Activated naive CD4-positive, alpha-beta T cell treated with anti-CD3 and anti-CD28 coated beads, Interleukin-2, amount 10 ng/mL, durations not matched to agents 7 days and 5 days (primary cell): ENCODE measurements at regions not wholly inside any gene's neighbourhood (a gene's known extent, or its start where the extent isn't known, plus 50 kb on each side); places are given as distances from the start of the nearest gene placed in this dataset.

Experiments used
- CTCF ChIA-PET: fragments of 350-600 bp; sonication (Branson Sonifier 250); formaldehyde crosslinking; loops from one replicate; lab custom pipeline; 2021; ENCODE audit warnings: antibody characterized with exemption; lab: Charles Lee
- DNase-seq: peaks from one replicate; pipeline ENCODE4 v3.0.0-alpha.2; 2020
- H3K27ac Mint-ChIP-seq: one replicate; pipeline ENCODE4 v1.8.0; 2021; ENCODE audit warnings: mild to moderate bottlenecking, moderate library complexity, mixed read lengths
- H3K27me3 Mint-ChIP-seq: one replicate; pipeline ENCODE4 v1.8.0; 2021; ENCODE audit warnings: mild to moderate bottlenecking, mixed read lengths
- H3K36me3 Mint-ChIP-seq: one replicate; pipeline ENCODE4 v1.8.0; 2021; ENCODE audit warnings: mixed read lengths
- H3K4me1 Mint-ChIP-seq: one replicate; pipeline ENCODE4 v1.8.0; 2021; ENCODE audit warnings: mixed read lengths
- H3K4me3 Mint-ChIP-seq: one replicate; pipeline ENCODE4 v1.8.0; 2021; ENCODE audit warnings: mild to moderate bottlenecking, moderate library complexity, mixed read lengths
- H3K9me3 Mint-ChIP-seq: one replicate; pipeline ENCODE4 v1.8.0; 2021; ENCODE audit warnings: mixed read lengths

- peaks cover 3% of the 10 kb centered on the region for H3K27me3 Mint-ChIP-seq
- CTCF ChIA-PET, result no interaction called here
Observed at GRCh38 chr2:19652811-19653210, 249.0 kb downstream of the TTC32 start.

GRCh38 chr2:19651466-19651865, 250.3 kb downstream of the TTC32 start:
- no peak for DNase-seq

More at GRCh38 chr2:19652811-19653210, 249.0 kb downstream of the TTC32 start:
- Mint-ChIP-seq H3K4me1 (no peaks in the 10 kb centered on the region), H3K9me3 (no peaks in the 10 kb centered on the region), H3K4me3 (no peak overlapping the region), H3K36me3 (no peaks in the 10 kb centered on the region), H3K27ac (no peak overlapping the region)
- no peak for DNase-seq

GRCh38 chr2:19649785-19650380, 251.9 kb downstream of the TTC32 start:
- CTCF ChIA-PET, result no interaction called here
- Mint-ChIP-seq H3K9me3 (no peaks in the 10 kb centered on the region), H3K4me3 (no peak overlapping the region), H3K27ac (no peak overlapping the region), H3K4me1 (no peaks in the 10 kb centered on the region), H3K36me3 (no peaks in the 10 kb centered on the region), H3K27me3 (peaks cover 8% of the 10 kb centered on the region)
- no peak for DNase-seq

More at GRCh38 chr2:19651466-19651865, 250.3 kb downstream of the TTC32 start:
- peaks cover 3% of the 10 kb centered on the region for H3K27me3 Mint-ChIP-seq
- H3K4me3 Mint-ChIP-seq, result no peak overlapping the region
- H3K27ac Mint-ChIP-seq, result no peak overlapping the region
- H3K4me1 Mint-ChIP-seq, result no peaks in the 10 kb centered on the region
- CTCF ChIA-PET, result no interaction called here
- H3K36me3 Mint-ChIP-seq, result no peaks in the 10 kb centered on the region
- H3K9me3 Mint-ChIP-seq, result no peaks in the 10 kb centered on the region

- Mint-ChIP-seq H3K27me3 (peaks cover 8% of the 10 kb centered on the region), H3K36me3 (no peaks in the 10 kb centered on the region), H3K9me3 (no peaks in the 10 kb centered on the region), H3K4me3 (no peak overlapping the region), H3K4me1 (no peaks in the 10 kb centered on the region), H3K27ac (no peak overlapping the region)
- no peak for DNase-seq
- CTCF ChIA-PET, result no interaction called here
Observed at GRCh38 chr2:19649142-19649541, 252.6 kb downstream of the TTC32 start.

GRCh38 chr2:19648583-19648982, 253.2 kb downstream of the TTC32 start:
- no peaks in the 10 kb centered on the region for H3K4me1 Mint-ChIP-seq
- no peaks in the 10 kb centered on the region for H3K9me3 Mint-ChIP-seq
- no peak for DNase-seq
- no peaks in the 10 kb centered on the region for H3K36me3 Mint-ChIP-seq
- CTCF ChIA-PET, result no interaction called here
- H3K27me3 Mint-ChIP-seq, result peaks cover 8% of the 10 kb centered on the region
- no peak overlapping the region for H3K4me3 Mint-ChIP-seq
- H3K27ac Mint-ChIP-seq, result no peak overlapping the region

- Mint-ChIP-seq H3K4me3 (no peak overlapping the region), H3K9me3 (no peaks in the 10 kb centered on the region), H3K27me3 (peaks cover 5% of the 10 kb centered on the region), H3K36me3 (no peaks in the 10 kb centered on the region), H3K27ac (no peak overlapping the region), H3K4me1 (no peaks in the 10 kb centered on the region)
- DNase-seq, result no peak
- CTCF ChIA-PET, result no interaction called here
Observed at GRCh38 chr2:19646987-19647386, 254.8 kb downstream of the TTC32 start.

- Mint-ChIP-seq H3K4me3 (no peak overlapping the region), H3K27ac (no peak overlapping the region), H3K9me3 (no peaks in the 10 kb centered on the region), H3K27me3 (peaks cover 5% of the 10 kb centered on the region), H3K4me1 (no peaks in the 10 kb centered on the region), H3K36me3 (no peaks in the 10 kb centered on the region)
- no peak for DNase-seq
- CTCF ChIA-PET, result no interaction called here
Observed at GRCh38 chr2:19644763-19645162, 257.0 kb downstream of the TTC32 start.

- no peak overlapping the region for H3K4me3 Mint-ChIP-seq
- no peaks in the 10 kb centered on the region for H3K4me1 Mint-ChIP-seq
- H3K27me3 Mint-ChIP-seq, result peaks cover 5% of the 10 kb centered on the region
- CTCF ChIA-PET, result no interaction called here
- H3K9me3 Mint-ChIP-seq, result no peaks in the 10 kb centered on the region
- no peak for DNase-seq
- no peaks in the 10 kb centered on the region for H3K36me3 Mint-ChIP-seq
- H3K27ac Mint-ChIP-seq, result no peak overlapping the region
Observed at GRCh38 chr2:19643117-19643518, 258.7 kb downstream of the TTC32 start.

GRCh38 chr2:19642501-19642900, 259.3 kb downstream of the TTC32 start:
- no peak overlapping the region for H3K27ac Mint-ChIP-seq
- H3K9me3 Mint-ChIP-seq, result no peaks in the 10 kb centered on the region
- DNase-seq, result no peak
- peaks cover 5% of the 10 kb centered on the region for H3K27me3 Mint-ChIP-seq
- CTCF ChIA-PET, result no interaction called here
- H3K4me1 Mint-ChIP-seq, result no peaks in the 10 kb centered on the region
- no peak overlapping the region for H3K4me3 Mint-ChIP-seq
- H3K36me3 Mint-ChIP-seq, result no peaks in the 10 kb centered on the region

- no peak for DNase-seq
- Mint-ChIP-seq H3K9me3 (no peaks in the 10 kb centered on the region), H3K36me3 (no peaks in the 10 kb centered on the region), H3K4me1 (no peaks in the 10 kb centered on the region), H3K27me3 (peaks cover 3% of the 10 kb centered on the region), H3K4me3 (no peak overlapping the region), H3K27ac (no peak overlapping the region)
- CTCF ChIA-PET, result no interaction called here
Observed at GRCh38 chr2:19635951-19636510, 265.8 kb downstream of the TTC32 start.

GRCh38 chr2:19632403-19632991, 269.3 kb downstream of the TTC32 start:
- CTCF ChIA-PET, result no interaction called here
- H3K9me3 Mint-ChIP-seq, result no peaks in the 10 kb centered on the region
- DNase-seq, result no peak

GRCh38 chr2:19631871-19632270, 269.9 kb downstream of the TTC32 start:
- H3K27me3 Mint-ChIP-seq, result peaks cover 3% of the 10 kb centered on the region
- no peaks in the 10 kb centered on the region for H3K36me3 Mint-ChIP-seq
- DNase-seq, result no peak
- H3K4me3 Mint-ChIP-seq, result no peak overlapping the region
- no peak overlapping the region for H3K27ac Mint-ChIP-seq
- peaks cover 4% of the 10 kb centered on the region for H3K9me3 Mint-ChIP-seq
- CTCF ChIA-PET, result no interaction called here
- no peaks in the 10 kb centered on the region for H3K4me1 Mint-ChIP-seq

More at GRCh38 chr2:19632403-19632991, 269.3 kb downstream of the TTC32 start:
- Mint-ChIP-seq H3K4me1 (no peaks in the 10 kb centered on the region), H3K36me3 (no peaks in the 10 kb centered on the region), H3K27ac (no peak overlapping the region), H3K4me3 (no peak overlapping the region), H3K27me3 (peaks cover 3% of the 10 kb centered on the region)

GRCh38 chr2:19630921-19631320, 270.9 kb downstream of the TTC32 start:
- peaks cover 5% of the 10 kb centered on the region for H3K9me3 Mint-ChIP-seq
- CTCF ChIA-PET, result no interaction called here
- no peaks in the 10 kb centered on the region for H3K4me1 Mint-ChIP-seq
- no peak overlapping the region for H3K4me3 Mint-ChIP-seq
- no peak for DNase-seq
- no peaks in the 10 kb centered on the region for H3K36me3 Mint-ChIP-seq
- no peak overlapping the region for H3K27ac Mint-ChIP-seq
- no peaks in the 10 kb centered on the region for H3K27me3 Mint-ChIP-seq

GRCh38 chr2:19627359-19627758, 268.9 kb upstream of the OSR1 start:
- Mint-ChIP-seq H3K4me1 (no peaks in the 10 kb centered on the region), H3K27me3 (no peaks in the 10 kb centered on the region), H3K9me3 (peaks cover 5% of the 10 kb centered on the region), H3K27ac (no peak overlapping the region), H3K4me3 (no peak overlapping the region), H3K36me3 (no peaks in the 10 kb centered on the region)
- CTCF ChIA-PET, result no interaction called here
- no peak for DNase-seq

GRCh38 chr2:19623488-19623887, 265.1 kb upstream of the OSR1 start:
- Mint-ChIP-seq H3K36me3 (no peaks in the 10 kb centered on the region), H3K4me3 (no peak overlapping the region), H3K27ac (no peak overlapping the region), H3K4me1 (no peaks in the 10 kb centered on the region), H3K9me3 (peaks cover 5% of the 10 kb centered on the region), H3K27me3 (no peaks in the 10 kb centered on the region)
- DNase-seq, result no peak
- CTCF ChIA-PET, result no interaction called here
